DMS114 treated with DMSO at 0.1 percent for 48 hours (cell line): ENCODE measurements at regions not wholly inside any gene's neighbourhood (a gene's known extent, or its start where the extent isn't known, plus 50 kb on each side); places are given as distances from the start of the nearest gene placed in this dataset.

Experiments
- DNase-seq: peaks from one replicate; lab custom pipeline; 2025; ENCODE audit not compliant: unreplicated experiment; lab: John Stamatoyannopoulos, UW

GRCh38 chr13:111394211-111394922, 73.9 kb downstream of the TEX29 start:
- DNase-seq: no peak

DNA sequence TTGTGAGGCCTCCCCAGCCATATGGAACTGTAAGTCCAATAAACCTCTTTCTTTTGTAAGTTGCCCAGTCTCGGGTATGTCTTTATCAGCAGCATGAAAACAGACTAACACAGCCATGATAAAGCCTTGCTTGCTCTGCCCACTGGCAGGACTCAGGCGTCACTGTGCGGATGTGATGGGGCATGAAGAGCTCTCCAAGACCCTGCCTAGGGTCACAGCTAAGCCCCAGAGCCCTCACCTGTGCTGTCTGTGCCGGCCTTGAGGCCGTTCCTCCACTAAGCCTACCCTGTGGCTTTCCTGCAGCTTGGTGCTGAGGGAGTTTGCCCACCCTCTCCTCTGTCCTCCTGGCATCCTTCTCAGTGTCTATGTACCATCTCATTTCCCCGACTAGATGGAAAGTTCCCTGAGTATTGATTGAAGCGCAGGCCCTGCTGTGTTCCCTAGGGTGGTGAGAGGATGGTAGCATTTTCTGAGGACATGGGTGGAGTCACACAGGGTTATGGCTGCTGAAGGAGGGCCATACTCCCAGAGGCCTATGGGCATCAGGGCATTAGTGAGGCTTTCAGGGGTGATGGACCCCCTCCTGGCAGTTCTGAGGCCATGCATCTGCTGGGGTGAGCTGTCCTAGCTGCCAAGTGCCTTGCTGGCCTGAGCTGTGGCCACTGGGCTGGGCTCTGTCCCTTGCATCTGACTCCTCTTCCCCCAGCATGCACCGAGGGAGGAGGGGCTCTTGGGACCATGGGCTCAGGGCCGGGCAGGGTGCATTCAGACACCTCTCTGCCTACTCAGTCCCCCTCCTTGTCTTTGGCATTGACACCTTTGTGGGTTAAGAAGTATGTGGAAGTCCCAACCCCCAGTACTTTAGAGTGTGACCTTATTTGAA, 75.3 kb downstream of the TEX29 start:
- no peak for DNase-seq

DNA sequence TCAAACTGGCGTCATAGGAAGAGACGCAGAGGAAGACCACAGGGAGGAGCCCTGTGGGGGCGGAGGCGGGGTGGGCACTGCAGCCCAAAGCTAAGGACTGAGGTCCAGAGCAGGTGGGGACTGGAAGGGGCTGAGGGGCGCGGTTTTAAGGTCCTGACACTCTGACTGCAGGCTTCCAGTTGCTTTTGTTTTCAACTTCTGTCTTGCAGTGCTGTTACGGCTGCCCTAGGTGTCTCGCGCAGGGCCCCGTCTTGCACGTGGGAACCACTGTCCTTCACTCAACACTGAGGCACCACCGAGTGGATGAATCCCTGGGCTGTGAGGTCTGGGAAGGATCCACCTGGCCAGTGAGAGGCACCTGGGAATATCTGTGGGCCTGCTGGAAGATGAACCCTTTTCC, 76.0 kb downstream of the TEX29 start:
- DNase-seq: no peak

DNA sequence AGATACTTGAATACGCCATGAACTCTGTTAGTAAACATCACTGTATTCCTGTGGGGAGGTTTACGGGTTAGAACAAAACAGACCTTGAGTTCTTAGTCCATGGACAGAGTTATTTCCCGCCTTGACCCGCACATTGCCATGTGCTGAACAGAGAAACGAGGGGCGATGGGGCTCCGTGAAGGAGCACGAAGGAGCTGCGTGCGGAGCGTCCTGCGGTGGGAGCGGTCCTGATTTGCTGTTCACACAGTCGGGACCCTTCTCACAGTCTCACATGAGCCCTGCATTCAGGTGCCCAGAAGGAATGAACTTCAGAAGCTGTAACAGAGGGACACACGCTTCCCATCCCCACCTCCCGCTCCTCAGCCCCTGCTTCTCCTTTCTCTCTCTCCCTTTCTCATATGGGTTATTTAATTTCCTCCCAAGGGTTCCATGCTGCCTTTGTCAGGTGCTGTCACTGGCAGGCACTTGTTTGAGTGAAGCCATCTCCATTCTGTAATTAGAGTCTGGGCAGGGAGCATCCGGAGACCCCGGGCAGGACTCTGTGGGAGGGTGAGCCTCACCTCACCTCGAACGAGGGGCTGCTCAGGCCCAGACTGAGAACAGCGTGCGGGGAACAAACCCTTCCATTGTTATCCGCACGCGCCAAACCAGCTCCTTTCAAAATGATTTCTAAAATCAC, 76.9 kb downstream of the TEX29 start:
- no peak for DNase-seq

DNA sequence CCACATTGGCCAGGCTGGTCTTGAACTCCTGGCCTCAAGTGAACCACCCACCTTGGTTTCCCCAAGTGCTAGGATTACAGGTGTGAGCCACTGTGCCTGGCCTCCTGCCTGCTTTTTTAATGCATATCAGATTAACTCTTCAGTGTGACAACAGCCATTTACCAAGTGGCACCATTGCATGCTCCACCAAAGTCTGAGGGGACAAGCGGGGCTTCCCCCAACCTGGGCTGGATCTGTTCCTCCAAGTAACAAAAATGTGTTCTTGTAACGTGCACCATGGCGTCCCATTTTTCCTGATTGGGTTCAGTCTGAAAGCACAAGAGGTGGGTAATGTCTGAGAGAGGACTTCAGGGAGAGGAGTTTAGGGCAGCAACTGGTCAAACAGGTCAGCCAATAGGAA, 77.8 kb downstream of the TEX29 start:
- no peak for DNase-seq

- no peak for DNase-seq
Measured at GRCh38 chr13:111398715-111399299, 78.4 kb downstream of the TEX29 start.

- no peak for DNase-seq
Measured at GRCh38 chr13:111399334-111399733, 78.9 kb downstream of the TEX29 start.

DNA sequence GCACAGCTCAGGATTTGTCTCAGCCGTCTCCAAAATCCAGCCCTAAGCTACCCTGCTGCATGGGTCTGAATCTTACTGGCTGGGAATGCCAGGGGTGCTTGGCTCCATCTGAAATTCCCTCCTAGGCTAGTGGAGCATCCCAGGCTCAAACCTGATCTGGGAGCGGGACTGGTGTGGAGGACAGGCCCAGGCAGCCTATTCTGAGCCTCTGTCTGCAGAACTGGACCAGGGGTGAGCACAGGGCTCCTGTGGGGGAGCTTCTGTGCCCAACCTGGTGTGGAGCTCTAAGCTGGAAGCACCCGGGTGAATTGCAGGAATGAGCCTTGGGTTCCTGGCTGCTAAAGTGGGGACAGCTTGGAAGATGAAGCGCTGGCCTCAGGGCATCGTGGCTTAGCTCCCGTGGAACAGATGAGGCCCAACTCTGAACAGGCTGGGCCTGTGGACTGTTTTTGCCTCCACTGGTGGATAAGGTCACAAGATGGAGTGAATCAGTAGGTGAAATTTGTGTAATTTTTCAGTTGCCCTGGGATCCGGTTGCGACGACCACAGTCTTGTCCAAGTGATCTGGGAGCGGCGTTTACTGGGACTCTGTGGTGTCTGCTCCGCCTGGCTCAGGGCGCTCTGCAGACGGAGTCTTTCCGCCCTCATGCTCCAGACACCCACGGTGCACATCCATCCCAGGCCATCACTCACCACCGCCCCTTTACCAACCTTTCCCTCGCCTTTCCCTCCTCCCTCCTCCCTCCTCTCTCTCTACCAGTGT, 79.5 kb downstream of the TEX29 start:
- no peak for DNase-seq

DNA sequence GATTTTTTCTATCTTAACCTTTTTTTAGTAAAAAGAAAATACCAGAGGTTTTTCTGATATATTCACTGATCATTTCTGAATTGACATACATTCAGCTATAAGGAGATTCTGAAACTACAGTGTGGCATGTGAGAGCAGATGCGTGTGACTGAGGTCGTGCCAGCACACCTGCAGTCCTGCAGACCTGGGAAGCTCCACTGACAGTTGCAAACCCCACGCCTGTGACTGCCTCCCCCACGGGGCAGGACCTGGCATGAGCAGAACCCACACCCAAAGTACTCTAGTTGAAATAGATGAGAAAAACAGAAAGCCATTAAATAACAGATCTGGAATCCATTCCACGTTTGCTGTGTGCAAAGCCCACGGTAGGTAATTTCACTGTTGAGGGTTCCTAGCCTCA, 80.7 kb downstream of the TEX29 start:
- DNase-seq: no peak

DNA sequence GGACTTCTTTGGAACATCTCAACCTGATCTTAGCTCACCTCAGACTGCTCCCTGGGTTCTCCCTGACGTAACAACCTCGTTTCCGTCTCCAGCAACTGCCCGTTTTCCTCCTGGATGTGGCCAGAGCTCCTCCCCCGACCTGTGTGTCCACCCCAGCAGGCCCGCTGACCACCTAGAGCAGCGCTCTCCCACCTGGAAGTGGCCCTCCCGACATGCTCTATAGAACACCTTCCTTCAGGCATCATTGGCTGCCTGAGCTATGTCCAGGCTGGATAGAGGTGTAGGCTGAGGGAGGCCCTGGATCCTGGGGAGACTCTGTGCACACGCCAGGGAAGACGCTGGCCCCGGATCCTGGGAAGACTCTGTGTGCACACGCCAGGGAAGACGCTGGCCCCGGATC, 81.3 kb downstream of the TEX29 start:
- no peak for DNase-seq

GRCh38 chr13:111402441-111402840, 82.0 kb downstream of the TEX29 start:
- no peak for DNase-seq

GRCh38 chr13:111403266-111403665, 82.8 kb downstream of the TEX29 start:
- DNase-seq: no peak

GRCh38 chr13:111404746-111405145, 84.3 kb downstream of the TEX29 start:
- DNase-seq: no peak

GRCh38 chr13:111406636-111407035, 86.2 kb downstream of the TEX29 start:
- DNase-seq: no peak

DNA sequence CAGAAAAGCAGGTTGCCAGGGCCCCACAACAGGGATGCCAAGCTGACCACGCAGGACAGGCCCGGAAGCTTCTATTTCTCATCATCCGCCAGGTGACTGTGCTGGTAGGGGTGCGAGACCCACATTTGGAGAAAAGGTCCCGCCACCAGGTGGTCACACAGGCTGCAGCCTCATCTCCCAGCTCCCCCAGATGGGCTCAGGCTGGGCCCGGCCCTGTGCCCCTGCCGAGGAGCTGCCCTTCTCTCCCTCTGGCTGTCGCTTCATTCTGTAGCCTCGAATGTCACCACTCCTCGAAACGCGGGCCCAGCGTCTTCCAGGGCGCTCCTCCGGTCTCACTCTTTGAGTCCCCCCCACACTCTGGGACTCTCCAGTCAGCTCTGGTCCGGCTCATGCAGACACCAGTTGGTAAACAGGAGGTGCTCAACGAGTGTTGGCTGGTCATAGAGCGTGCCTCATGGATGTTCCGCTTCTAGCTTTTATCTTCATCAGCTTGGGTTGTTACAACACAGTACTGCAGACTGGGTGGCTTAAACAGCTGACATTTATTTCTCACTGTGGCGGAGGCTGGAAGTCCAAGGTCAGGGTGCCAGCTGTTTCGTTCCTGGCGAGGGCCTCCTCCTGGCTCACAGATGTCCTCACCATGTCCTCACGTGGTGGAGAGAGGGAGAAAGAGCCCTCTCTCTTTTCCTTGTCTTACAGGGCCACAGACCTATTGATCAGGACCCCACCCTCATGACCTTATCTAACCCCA, 87.1 kb downstream of the TEX29 start:
- DNase-seq: no peak

DNA sequence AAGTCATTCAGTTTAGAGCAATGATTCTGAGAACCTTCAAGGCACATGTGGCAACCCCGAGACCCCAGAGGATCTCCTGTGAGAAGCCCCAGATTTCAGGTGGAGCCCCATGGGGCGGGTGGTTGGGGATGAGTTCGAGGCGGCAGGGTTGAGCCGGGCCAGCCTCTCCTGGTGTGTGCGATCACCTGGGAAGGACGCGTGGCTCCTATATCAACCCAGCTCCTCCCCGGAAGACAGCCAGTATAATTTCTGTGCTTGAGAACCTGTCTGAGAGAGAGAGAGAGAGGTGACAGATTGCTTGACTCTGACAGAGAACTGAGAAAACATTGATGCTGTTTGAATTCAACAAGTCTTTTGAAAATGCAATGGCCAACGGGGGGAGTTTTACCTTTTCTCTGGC, 89.0 kb downstream of the TEX29 start:
- no peak for DNase-seq

GRCh38 chr13:111410232-111411021, 90.0 kb downstream of the TEX29 start:
- no peak for DNase-seq

DNA sequence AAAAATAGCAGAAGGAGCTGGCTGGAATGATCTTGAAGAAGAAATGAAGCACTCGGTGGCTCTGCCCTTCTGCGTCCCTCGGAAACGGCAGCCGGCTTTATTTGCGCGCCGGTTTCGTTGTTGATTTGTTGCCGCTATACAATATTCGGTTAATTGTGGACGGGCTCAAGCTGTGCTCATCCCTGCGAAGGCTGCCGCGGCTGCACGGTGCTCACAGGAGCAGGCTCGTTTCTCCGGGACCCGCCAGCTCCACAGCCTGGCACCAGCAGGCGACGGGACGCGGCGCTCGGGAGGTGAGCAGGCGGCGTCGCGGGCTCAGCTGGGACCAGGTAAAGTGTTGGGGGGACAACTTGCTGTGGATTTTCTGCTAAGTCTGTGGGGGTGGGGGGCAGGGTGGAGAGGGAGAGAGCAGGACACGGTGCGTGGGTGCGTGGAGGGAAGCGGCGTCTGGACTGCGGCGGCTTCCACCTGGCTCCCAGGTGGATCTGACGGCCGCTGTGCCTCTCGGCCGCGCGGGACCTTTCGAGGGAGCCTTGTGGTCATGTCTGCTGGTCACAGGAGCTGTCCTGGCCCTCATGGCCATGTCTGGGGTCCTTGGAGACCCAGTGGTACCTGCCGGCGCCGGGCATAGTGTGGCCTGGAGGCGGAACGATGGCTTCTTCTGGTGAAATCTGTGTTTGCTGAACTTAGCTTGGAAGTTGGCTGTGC, 90.9 kb downstream of the TEX29 start:
- no peak for DNase-seq
